Breast epithelium (tissue), 4 donors: ENCODE measurements at regions not wholly inside any gene's neighbourhood (a gene's known extent, or its start where the extent isn't known, plus 50 kb on each side); places are given as distances from the start of the nearest gene placed in this dataset.
A peak's percentile ranks its signal among the peaks of the same experiment; 100 is the strongest.

Source experiments
- DNase-seq, 2 donors: peaks; one replicate each; pipeline ENCODE4 v3.0.0-alpha.2; 2019; ENCODE audit warnings: low spot score in 2 of 2
- H3K27ac ChIP-seq, 2 donors: fragments of 200-600 bp; sonication (generic) in 1 of 2; one replicate each; pipeline ENCODE4 v1.5.1; 2016 to 2019; ENCODE audit warnings: mild to moderate bottlenecking in 1 of 2
- H3K27me3 ChIP-seq, 2 donors: fragments of 200-600 bp; sonication (generic) in 1 of 2; one replicate each; pipeline versions ENCODE4 v1.5.1 to v1.6.0; 2017 to 2019; ENCODE audit warnings: control low read depth in 1 of 2, mild to moderate bottlenecking in 1 of 2
- H3K36me3 ChIP-seq: fragments of 200-600 bp; one replicate; pipeline ENCODE4 v1.5.1; 2019
- H3K4me1 ChIP-seq, 2 donors: fragments of 200-600 bp; sonication (generic); one replicate each; pipeline ENCODE4 v1.5.1; 2016 to 2019; ENCODE audit warnings: control low read depth in 1 of 2
- H3K4me3 ChIP-seq, 3 donors: fragments of 200-600 bp; sonication (generic); 1 replicate in 2 of 3; 2 replicates in 1 of 3; pipeline ENCODE4 v1.5.1; 2016 to 2019; ENCODE audit warnings: mild to moderate bottlenecking in 3 of 3, moderate library complexity in 2 of 3
- H3K9me3 ChIP-seq, 2 donors: fragments of 200-600 bp; sonication (generic) in 1 of 2; one replicate each; pipeline ENCODE4 v1.5.1; 2016 to 2019; ENCODE audit warnings: control low read depth in 1 of 2
- CTCF ChIP-seq, 3 donors: fragments of 450-650 bp; IDR thresholded peaks; one replicate each; pipeline ENCODE4 v1.5.1; 2016 to 2017; ENCODE audit warnings: antibody characterized with exemption in 3 of 3, mild to moderate bottlenecking in 3 of 3, moderate library complexity in 3 of 3
- POLR2A ChIP-seq: fragments of 450-650 bp; IDR thresholded peaks from one replicate; pipeline ENCODE4 v1.6.1; 2016; ENCODE audit warnings: antibody characterized with exemption, mild to moderate bottlenecking, moderate library complexity
- POLR2AphosphoS5 ChIP-seq, 3 donors: sonication (generic); formaldehyde crosslinking; IDR thresholded peaks; one replicate each; pipeline ENCODE4 v1.6.1; 2017; ENCODE audit warnings: antibody characterized with exemption in 3 of 3
- intact Hi-C: fragments of 100-400 bp; cut with DNase I; formaldehyde crosslinking; loops from one replicate; pipeline ENCODE4 v1.15.1; 2023; ENCODE audit warnings: low total_unique reads

GRCh38 chr2:67055387-67056304, 341.5 kb upstream of the ETAA1 start:
- H3K4me1 ChIP-seq: no peaks in the 10 kb centered on the region
- no peak for DNase-seq
- H3K27ac ChIP-seq: no peak overlapping the region
- no peaks in the 10 kb centered on the region for H3K36me3 ChIP-seq
- TF ChIP-seq POLR2A (no peak), POLR2AphosphoS5 (IDR thresholded peaks at IDR 0.05) (no peak), CTCF (IDR thresholded peaks at IDR 0.05) (no peak)
- no peaks in the 10 kb centered on the region for H3K9me3 ChIP-seq
- intact Hi-C loops: no loop called here
- H3K27me3 ChIP-seq: no peaks in the 10 kb centered on the region
- no peak overlapping the region for H3K4me3 ChIP-seq

GRCh38 chr2:67057123-67057522, 340.0 kb upstream of the ETAA1 start:
- TF ChIP-seq POLR2A (no peak), POLR2AphosphoS5 (IDR thresholded peaks at IDR 0.05) (no peak), CTCF (IDR thresholded peaks at IDR 0.05) (no peak)
- no peak for DNase-seq

GRCh38 chr2:67057901-67058703, 339.0 kb upstream of the ETAA1 start:
- no peaks in the 10 kb centered on the region for H3K36me3 ChIP-seq

More at GRCh38 chr2:67057123-67057522, 340.0 kb upstream of the ETAA1 start:
- no peaks in the 10 kb centered on the region for H3K36me3 ChIP-seq
- no peaks in the 10 kb centered on the region for H3K9me3 ChIP-seq
- intact Hi-C loops: no loop called here
- no peaks in the 10 kb centered on the region for H3K4me1 ChIP-seq
- H3K4me3 ChIP-seq: no peak overlapping the region
- no peaks in the 10 kb centered on the region for H3K27me3 ChIP-seq
- no peak overlapping the region for H3K27ac ChIP-seq

GRCh38 chr2:67065046-67065445, 332.1 kb upstream of the ETAA1 start:
- no peak overlapping the region for H3K27ac ChIP-seq
- intact Hi-C loops: no loop called here

More at GRCh38 chr2:67057901-67058703, 339.0 kb upstream of the ETAA1 start:
- no peak for TF ChIP-seq CTCF (IDR thresholded peaks at IDR 0.05)
- TF ChIP-seq POLR2AphosphoS5 (IDR thresholded peaks at IDR 0.05): peak in 1 of 3 donors; percentile 48
- Histone ChIP-seq H3K9me3 (no peaks in the 10 kb centered on the region), H3K27me3 (no peaks in the 10 kb centered on the region), H3K4me3 (no peak overlapping the region), H3K4me1 (no peaks in the 10 kb centered on the region), H3K27ac (no peak overlapping the region)
- intact Hi-C loops: no loop called here
- no peak for DNase-seq

More at GRCh38 chr2:67065046-67065445, 332.1 kb upstream of the ETAA1 start:
- no peak for DNase-seq
- no peaks in the 10 kb centered on the region for H3K4me1 ChIP-seq
- TF ChIP-seq CTCF (IDR thresholded peaks at IDR 0.05) (no peak), POLR2A (no peak), POLR2AphosphoS5 (IDR thresholded peaks at IDR 0.05) (peak in 1 of 3 donors; percentile 57)
- no peak overlapping the region for H3K4me3 ChIP-seq
- no peaks in the 10 kb centered on the region for H3K27me3 ChIP-seq
- H3K9me3 ChIP-seq: no peaks in the 10 kb centered on the region
- no peaks in the 10 kb centered on the region for H3K36me3 ChIP-seq
